GM21619 (cell line): ENCODE measurements at regions not wholly inside any gene's neighbourhood (a gene's known extent, or its start where the extent isn't known, plus 50 kb on each side); places are given as distances from the start of the nearest gene placed in this dataset.
"Not testable (repeated sequence)": the region's sequence is repeated elsewhere in the genome, so short reads cannot be mapped to it uniquely, and the experiment has no call there.

Experiments used
- ATAC-seq: cut with Tn5 transposase; IDR thresholded peaks from one replicate; pipeline ENCODE4 v1.9.1; 2021; ENCODE audit not compliant: unreplicated experiment

GRCh38 chr20:39751557-39752137 lies 789.5 kb downstream of the DHX35 start:
- ATAC-seq, result peak; percentile 67

- no peak for ATAC-seq
Measured at GRCh38 chr20:39745380-39745779, 783.2 kb downstream of the DHX35 start.

- ATAC-seq, result no peak
Measured at GRCh38 chr20:39738651-39739050, 776.5 kb downstream of the DHX35 start.

GRCh38 chr20:39736434-39737327 lies 774.5 kb downstream of the DHX35 start:
- no peak for ATAC-seq

GRCh38 chr20:39725513-39725912 lies 763.4 kb downstream of the DHX35 start:
- not testable (repeated sequence) for ATAC-seq

- ATAC-seq, result no peak
Measured at GRCh38 chr20:39719293-39719692, 757.1 kb downstream of the DHX35 start.

- ATAC-seq, result no peak
Measured at GRCh38 chr20:39717936-39718335, 755.8 kb downstream of the DHX35 start.

GRCh38 chr20:39716796-39717341 lies 754.7 kb downstream of the DHX35 start:
- ATAC-seq, result no peak

GRCh38 chr20:39713076-39713840 lies 751.1 kb downstream of the DHX35 start:
- ATAC-seq, result no peak

- no peak for ATAC-seq
Measured at GRCh38 chr20:39706184-39706663, 744.1 kb downstream of the DHX35 start.

- no peak for ATAC-seq
Measured at GRCh38 chr20:39705032-39705431, 742.9 kb downstream of the DHX35 start.

- ATAC-seq, result not testable (repeated sequence)
Measured at GRCh38 chr20:39703357-39703756, 741.2 kb downstream of the DHX35 start.

GRCh38 chr20:39702701-39703349 lies 740.7 kb downstream of the DHX35 start:
- no peak for ATAC-seq

- no peak for ATAC-seq
Measured at GRCh38 chr20:39700528-39700927, 738.4 kb downstream of the DHX35 start.

- no peak for ATAC-seq
Measured at GRCh38 chr20:39699166-39699725, 737.1 kb downstream of the DHX35 start.

- ATAC-seq, result no peak
Measured at GRCh38 chr20:39698752-39699151, 736.6 kb downstream of the DHX35 start.

- no peak for ATAC-seq
Measured at GRCh38 chr20:39691151-39691862, 729.2 kb downstream of the DHX35 start.

- no peak for ATAC-seq
Measured at GRCh38 chr20:39676857-39677391, 714.8 kb downstream of the DHX35 start.

- ATAC-seq, result no peak
Measured at GRCh38 chr20:39676241-39676640, 714.1 kb downstream of the DHX35 start.
